ENCODE measurements at regions not wholly inside any gene's neighbourhood (a gene's known extent, or its start where the extent isn't known, plus 50 kb on each side); places are given as distances from the start of the nearest gene placed in this dataset.

GRCh38 chrY:15229056-15229455, 704.7 kb downstream of the NLGN4Y start:
- TF ChIP-seq, protein P1, sequence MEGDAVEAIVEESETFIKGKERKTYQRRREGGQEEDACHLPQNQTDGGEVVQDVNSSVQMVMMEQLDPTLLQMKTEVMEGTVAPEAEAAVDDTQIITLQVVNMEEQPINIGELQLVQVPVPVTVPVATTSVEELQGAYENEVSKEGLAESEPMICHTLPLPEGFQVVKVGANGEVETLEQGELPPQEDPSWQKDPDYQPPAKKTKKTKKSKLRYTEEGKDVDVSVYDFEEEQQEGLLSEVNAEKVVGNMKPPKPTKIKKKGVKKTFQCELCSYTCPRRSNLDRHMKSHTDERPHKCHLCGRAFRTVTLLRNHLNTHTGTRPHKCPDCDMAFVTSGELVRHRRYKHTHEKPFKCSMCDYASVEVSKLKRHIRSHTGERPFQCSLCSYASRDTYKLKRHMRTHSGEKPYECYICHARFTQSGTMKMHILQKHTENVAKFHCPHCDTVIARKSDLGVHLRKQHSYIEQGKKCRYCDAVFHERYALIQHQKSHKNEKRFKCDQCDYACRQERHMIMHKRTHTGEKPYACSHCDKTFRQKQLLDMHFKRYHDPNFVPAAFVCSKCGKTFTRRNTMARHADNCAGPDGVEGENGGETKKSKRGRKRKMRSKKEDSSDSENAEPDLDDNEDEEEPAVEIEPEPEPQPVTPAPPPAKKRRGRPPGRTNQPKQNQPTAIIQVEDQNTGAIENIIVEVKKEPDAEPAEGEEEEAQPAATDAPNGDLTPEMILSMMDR (conservative IDR thresholded peaks at IDR 0.05 in 1 of 2, IDR thresholded peaks at IDR 0.05 in 1 of 2; ENCODE audit: low read depth in 1 of 2, low read length in 2 of 2), result peak in 1 of 2 donors; percentile 1
- TF ChIP-seq EZH2 (IDR thresholded peaks at IDR 0.05; ENCODE audit: low read length, missing control alignments), result no peak
